ENCODE measurements at regions not wholly inside any gene's neighbourhood (a gene's known extent, or its start where the extent isn't known, plus 50 kb on each side); places are given as distances from the start of the nearest gene placed in this dataset.

GRCh38 chr6:144664947-144665346 lies 379.8 kb downstream of the UTRN start (continued):
- no peak for TF ChIP-seq PBX3 (CRISPR knock-in tag; IDR thresholded peaks at IDR 0.05; ENCODE audit: borderline replicate concordance)
- TF ChIP-seq ADNP (CRISPR knock-in tag; IDR thresholded peaks at IDR 0.05) = no peak
- TF ChIP-seq ZNF549 (CRISPR knock-in tag; IDR thresholded peaks at IDR 0.05) = no peak
- TF ChIP-seq HMG20B (CRISPR knock-in tag; conservative IDR thresholded peaks at IDR 0.05) = no peak
- TF ChIP-seq HHEX (CRISPR knock-in tag; IDR thresholded peaks at IDR 0.05) = no peak
- no peak for TF ChIP-seq HNRNPL (IDR thresholded peaks at IDR 0.05; ENCODE audit: low read depth, low read length)

GRCh38 chr6:144665932-144666450 lies 380.9 kb downstream of the UTRN start:
- WGBS (ENCODE audit: low lambda C conversion rate) = 100% methylated on average over 2 of the region's 2 CpGs
- Histone ChIP-seq H3K9ac (ENCODE audit: insufficient read depth, low read depth, low read length) (no peak overlapping the region), H3K4me2 (ENCODE audit: low read depth, low read length) (no peak overlapping the region), H3K9me3 (ENCODE audit: low read length) (peaks cover 11% of the 10 kb centered on the region; the same call in 1 of the 2 replicates), H3K36me3 (replicated peaks in 1 of 2; ENCODE audit: control insufficient read depth in 1 of 2, insufficient read depth in 2 of 2, low read length in 2 of 2) (peaks cover 0 to 5% of the 10 kb centered on the region in 2 experiments; a peak in 3 of 5 replicates), H3K79me2 (ENCODE audit: insufficient read depth, low read length) (peaks cover 23% of the 10 kb centered on the region), H2AFZ (ENCODE audit: low read length) (no peak overlapping the region), H3K27ac (ENCODE audit: extremely low read length, insufficient read depth, low read length) (no peak overlapping the region), H3K27me3 (ENCODE audit: control insufficient read depth in 1 of 2, insufficient read depth in 2 of 2, low read length in 2 of 2) (no peaks in the 10 kb centered on the region), H4K20me1 (ENCODE audit: insufficient read depth, low read length) (peaks cover 24% of the 10 kb centered on the region; the same call in 1 of the 2 replicates), H3K4me1 (ENCODE audit: insufficient read depth, low read length) (peaks cover 47% of the 10 kb centered on the region), H3K4me3 (replicated peaks in 1 of 3; ENCODE audit: insufficient read depth in 1 of 3, low read depth in 2 of 3, low read length in 3 of 3) (no peak overlapping the region)
- BruUV-seq (replicated peaks) = no TSS peak
- CTCF ChIA-PET (ENCODE audit: low intra/inter-chr PET ratio, low total read pairs) = no interaction called here
- POLR2A ChIA-PET = interaction anchor here (2.5 kb wide), 1 partner anchor 18 kb away, joined by 6 read pairs; no protein-coding TSS in a partner anchor
- DNase-seq (ENCODE audit: low spot score) (no peak), FAIRE-seq (no peak), ATAC-seq (no peak)
- TF ChIP-seq HNRNPUL1 (IDR thresholded peaks at IDR 0.05; ENCODE audit: low read depth, low read length) (no peak), HOXA7 (CRISPR knock-in tag; IDR thresholded peaks at IDR 0.05) (no peak), CREM (IDR thresholded peaks at IDR 0.05) (no peak), CREM (CRISPR knock-in tag; IDR thresholded peaks at IDR 0.05) (no peak), ZFYVE20 (CRISPR knock-in tag; IDR thresholded peaks at IDR 0.05; ENCODE audit: borderline replicate concordance, low read depth) (no peak), ZNF615 (CRISPR knock-in tag; IDR thresholded peaks at IDR 0.05; ENCODE audit: borderline replicate concordance) (no peak), ZFP36 (IDR thresholded peaks at IDR 0.05; ENCODE audit: borderline replicate concordance, low read depth, low read length, partially characterized antibody) (no peak), ZNF432 (CRISPR knock-in tag; IDR thresholded peaks at IDR 0.05; ENCODE audit: borderline replicate concordance) (no peak), MTF1 (CRISPR knock-in tag; IDR thresholded peaks at IDR 0.05) (no peak), SIX4 (CRISPR knock-in tag; IDR thresholded peaks at IDR 0.05) (no peak), TIGD3 (CRISPR knock-in tag; IDR thresholded peaks at IDR 0.05; ENCODE audit: borderline replicate concordance) (no peak), MTA3 (CRISPR knock-in tag; IDR thresholded peaks at IDR 0.05) (no peak), ZNF34 (CRISPR knock-in tag; IDR thresholded peaks at IDR 0.05; ENCODE audit: borderline replicate concordance) (no peak), STAT5B (CRISPR knock-in tag; IDR thresholded peaks at IDR 0.05) (no peak)
- intact Hi-C loops (cut with micrococcal nuclease; ENCODE audit: unreplicated experiment) (no loop called here), in situ Hi-C loops (cut with HindIII; ENCODE audit: extremely low pct_ligation_motif_present, low pct_unique_long_range_greater_than_20kb) (no loop called here)

Data from HepG2 (cell line).